GM06990 (cell line): ENCODE measurements at regions not wholly inside any gene's neighbourhood (a gene's known extent, or its start where the extent isn't known, plus 50 kb on each side); places are given as distances from the start of the nearest gene placed in this dataset.

Experiments
- DNase-seq: peaks from one replicate; pipeline ENCODE4 v3.0.0-alpha.2; 2011; ENCODE audit not compliant: insufficient read length; ENCODE audit errors: extremely low read depth
- H3K27me3 ChIP-seq: replicated peaks from 2 replicates; pipeline ENCODE4 v1.6.0; 2011; ENCODE audit warnings: low read length; ENCODE audit not compliant: control insufficient read depth, insufficient read depth
- H3K36me3 ChIP-seq: 2 replicates; pipeline ENCODE4 v1.5.1; 2011; ENCODE audit warnings: low read length; ENCODE audit not compliant: control insufficient read depth, insufficient read depth
- H3K4me3 ChIP-seq: replicated peaks from 2 replicates; pipeline ENCODE4 v1.5.1; 2011; ENCODE audit warnings: low read depth, mild to moderate bottlenecking, control low read depth, low read length
- TF ChIP-seq, protein P1 (sequence below): IDR thresholded peaks from 2 replicates; pipeline ENCODE4 v1.5.1; 2011; ENCODE audit warnings: low read length, control low read depth, mild to moderate bottlenecking, inconsistent platforms; ENCODE audit not compliant: insufficient read depth, poor library complexity, severe bottlenecking

DNA sequence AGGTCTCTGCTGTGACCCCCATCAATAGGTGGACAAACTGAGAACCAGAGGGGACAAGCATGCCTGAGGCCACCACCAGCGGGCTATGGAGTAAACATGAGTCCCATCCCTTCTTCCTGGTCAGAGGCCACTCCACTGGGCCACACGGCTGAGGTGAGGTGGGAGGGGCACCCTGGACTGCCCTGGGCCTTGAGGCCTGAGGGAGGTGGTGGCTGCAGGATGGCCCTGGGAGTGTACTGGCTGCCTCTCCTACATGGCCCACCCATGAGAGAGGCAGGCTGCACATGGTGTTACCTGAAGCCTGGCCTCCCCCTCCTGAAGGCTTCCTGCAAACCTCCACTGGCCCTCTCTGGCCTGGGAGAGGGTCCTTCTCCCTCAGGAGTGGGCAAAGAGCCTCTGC is 222.4 kb downstream of the TUBA3C start:
- Histone ChIP-seq H3K4me3 (no peak overlapping the region), H3K36me3 (no peaks in the 10 kb centered on the region), H3K27me3 (no peaks in the 10 kb centered on the region)
- TF ChIP-seq, protein P1, sequence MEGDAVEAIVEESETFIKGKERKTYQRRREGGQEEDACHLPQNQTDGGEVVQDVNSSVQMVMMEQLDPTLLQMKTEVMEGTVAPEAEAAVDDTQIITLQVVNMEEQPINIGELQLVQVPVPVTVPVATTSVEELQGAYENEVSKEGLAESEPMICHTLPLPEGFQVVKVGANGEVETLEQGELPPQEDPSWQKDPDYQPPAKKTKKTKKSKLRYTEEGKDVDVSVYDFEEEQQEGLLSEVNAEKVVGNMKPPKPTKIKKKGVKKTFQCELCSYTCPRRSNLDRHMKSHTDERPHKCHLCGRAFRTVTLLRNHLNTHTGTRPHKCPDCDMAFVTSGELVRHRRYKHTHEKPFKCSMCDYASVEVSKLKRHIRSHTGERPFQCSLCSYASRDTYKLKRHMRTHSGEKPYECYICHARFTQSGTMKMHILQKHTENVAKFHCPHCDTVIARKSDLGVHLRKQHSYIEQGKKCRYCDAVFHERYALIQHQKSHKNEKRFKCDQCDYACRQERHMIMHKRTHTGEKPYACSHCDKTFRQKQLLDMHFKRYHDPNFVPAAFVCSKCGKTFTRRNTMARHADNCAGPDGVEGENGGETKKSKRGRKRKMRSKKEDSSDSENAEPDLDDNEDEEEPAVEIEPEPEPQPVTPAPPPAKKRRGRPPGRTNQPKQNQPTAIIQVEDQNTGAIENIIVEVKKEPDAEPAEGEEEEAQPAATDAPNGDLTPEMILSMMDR = no peak
- no peak for DNase-seq

DNA sequence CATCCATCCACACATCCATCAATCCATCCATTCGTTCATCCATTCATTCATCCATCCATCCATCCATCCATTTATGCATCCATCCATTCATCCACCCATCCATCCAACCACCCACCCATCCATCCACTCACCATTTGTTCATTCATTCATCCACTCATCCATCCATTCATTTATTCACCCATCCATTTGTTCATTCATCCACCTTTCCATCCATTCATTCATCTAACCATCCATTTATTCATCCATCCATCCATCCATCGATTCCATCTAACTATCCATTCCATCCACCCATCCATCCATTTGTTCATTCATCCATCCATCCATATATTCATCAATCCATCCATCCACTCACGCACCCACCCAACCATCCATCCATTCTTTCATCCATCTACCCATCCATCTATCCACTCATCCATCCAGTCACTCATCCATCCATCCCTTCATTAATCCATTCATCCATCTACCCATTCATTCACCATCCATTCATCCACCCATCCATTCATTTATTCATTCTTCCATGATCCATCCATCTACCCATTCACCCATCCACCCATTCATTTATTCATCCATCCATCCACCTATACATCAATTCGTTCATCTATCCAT is 225.0 kb downstream of the TUBA3C start:
- DNase-seq = no peak

DNA sequence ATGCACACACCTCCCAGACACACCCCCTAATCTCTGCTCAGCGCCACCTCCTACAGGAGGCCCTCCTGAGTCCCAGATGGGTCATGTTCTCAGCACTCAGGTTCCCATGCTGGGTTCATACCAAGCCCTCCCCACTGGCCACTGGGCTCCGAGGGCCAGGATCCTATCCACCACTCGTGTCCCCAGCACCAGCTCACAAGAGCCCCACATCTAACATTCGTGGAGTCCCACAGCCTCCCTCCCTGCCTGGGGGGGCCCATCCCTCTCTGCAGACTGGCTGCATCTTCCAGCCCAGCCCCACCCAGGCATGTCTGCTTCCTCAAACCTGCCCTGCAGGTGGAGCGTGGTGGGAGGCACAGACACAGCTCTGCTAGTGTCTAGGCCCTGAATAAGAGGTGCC is 227.4 kb downstream of the TUBA3C start:
- no peak for DNase-seq
- TF ChIP-seq, protein P1 = no peak
- Histone ChIP-seq H3K4me3 (no peak overlapping the region), H3K27me3 (no peaks in the 10 kb centered on the region), H3K36me3 (no peaks in the 10 kb centered on the region)

More for the DNA sequence above, 225.0 kb downstream of the TUBA3C start:
- H3K36me3 ChIP-seq = no peaks in the 10 kb centered on the region
- H3K4me3 ChIP-seq = no peak overlapping the region
- TF ChIP-seq, protein P1 = no peak
- H3K27me3 ChIP-seq = no peaks in the 10 kb centered on the region

DNA sequence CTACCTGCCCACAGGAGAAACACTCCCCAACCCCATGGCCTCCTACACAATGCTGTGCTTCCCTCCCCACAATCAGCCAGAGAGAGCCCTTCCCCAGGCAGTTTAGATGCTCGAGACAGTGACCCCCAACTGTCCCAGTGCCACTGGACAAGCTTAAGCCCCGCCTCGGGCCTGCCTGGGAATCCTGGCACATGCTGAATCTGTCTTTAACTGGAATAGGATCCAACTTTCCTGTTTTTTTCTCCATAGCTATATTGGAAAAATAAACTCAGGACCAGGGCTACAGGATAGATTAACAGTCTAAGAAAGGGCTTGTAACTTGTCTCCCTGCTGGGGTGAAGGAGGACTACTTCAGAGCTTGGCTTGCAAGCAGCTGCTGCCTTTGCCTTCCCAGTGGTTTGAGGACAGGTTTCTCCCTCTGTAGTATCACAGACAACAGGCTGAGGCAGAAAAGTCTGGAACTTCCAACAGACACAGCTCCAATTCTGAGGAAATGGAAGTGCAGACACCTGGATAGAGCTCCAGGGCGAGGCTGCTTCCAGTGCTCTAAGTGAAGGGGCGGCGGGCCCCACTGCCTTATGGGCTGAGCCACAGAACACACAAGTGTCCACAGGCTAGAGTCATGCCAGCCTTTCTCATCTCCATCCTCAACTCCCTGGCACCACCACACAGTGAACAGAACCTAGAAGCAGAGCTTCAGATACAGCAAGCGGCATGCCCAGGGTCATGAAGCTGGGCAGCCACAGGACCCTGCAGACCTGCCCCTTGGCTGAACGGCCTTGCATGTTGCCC is 228.3 kb downstream of the TUBA3C start:
- no peaks in the 10 kb centered on the region for H3K36me3 ChIP-seq
- no peak overlapping the region for H3K4me3 ChIP-seq
- TF ChIP-seq, protein P1 = no peak
- no peak for DNase-seq
- no peaks in the 10 kb centered on the region for H3K27me3 ChIP-seq

- TF ChIP-seq, protein P1 = no peak
- Histone ChIP-seq H3K27me3 (no peaks in the 10 kb centered on the region), H3K36me3 (no peaks in the 10 kb centered on the region), H3K4me3 (no peak overlapping the region)
- DNase-seq = no peak
Observed at GRCh38 chr13:18952225-18953016, 229.2 kb downstream of the TUBA3C start.
